CD4-positive, CD25-positive, alpha-beta regulatory T cell (primary cell): ENCODE measurements at regions not wholly inside any gene's neighbourhood (a gene's known extent, or its start where the extent isn't known, plus 50 kb on each side); places are given as distances from the start of the nearest gene placed in this dataset.

ENCODE experiments used
- ATAC-seq, 2 donors: fragments of 150-1000 bp; cut with Tn5 transposase; one replicate each; pipeline ENCODE4 v1.10.0; 2021; ENCODE audit warnings: low read depth in 2 of 2, moderate number of reproducible peaks in 2 of 2, moderate library complexity in 1 of 2
- DNase-seq, 3 donors: peaks; one replicate each; pipeline versions ENCODE4 v3.0.0 to v3.0.0-alpha.2; 2012 to 2022; ENCODE audit warnings: mixed read lengths in 1 of 3
- H3K27ac ChIP-seq: one replicate; pipeline ENCODE4 v1.7.0; 2013; ENCODE audit warnings: mild to moderate bottlenecking, low read length; ENCODE audit not compliant: insufficient read depth, poor library complexity, severe bottlenecking
- H3K27me3 ChIP-seq: one replicate; pipeline ENCODE4 v1.7.0; 2013; ENCODE audit warnings: low read length; ENCODE audit not compliant: control insufficient read depth, insufficient read depth
- H3K36me3 ChIP-seq: one replicate; pipeline ENCODE4 v1.7.0; 2013; ENCODE audit warnings: mild to moderate bottlenecking, low read length, moderate library complexity; ENCODE audit not compliant: control insufficient read depth, insufficient read depth
- H3K4me1 ChIP-seq: 2 replicates; pipeline ENCODE4 v1.7.0; 2013; ENCODE audit warnings: mild to moderate bottlenecking, low read length; ENCODE audit not compliant: insufficient read depth, control insufficient read depth, poor library complexity, severe bottlenecking
- H3K4me3 ChIP-seq: one replicate; pipeline ENCODE4 v1.7.0; 2013; ENCODE audit warnings: low read depth, mild to moderate bottlenecking, low read length, moderate library complexity
- H3K9me3 ChIP-seq, 2 experiments: 1 replicate in 1 of 2; 2 replicates in 1 of 2; pipeline ENCODE4 v1.7.0; 2013; ENCODE audit warnings: low read length in 2 of 2, mild to moderate bottlenecking in 1 of 2, moderate library complexity in 1 of 2; ENCODE audit not compliant: control insufficient read depth in 2 of 2
- H3K27ac Mint-ChIP-seq, 3 donors: one replicate each; pipeline ENCODE4 v1.8.0; 2020 to 2022; ENCODE audit warnings: mild to moderate bottlenecking in 3 of 3, mixed read lengths in 3 of 3, moderate library complexity in 2 of 3
- H3K27me3 Mint-ChIP-seq: one replicate; pipeline ENCODE4 v1.8.0; 2022; ENCODE audit warnings: mild to moderate bottlenecking, mixed read lengths
- H3K36me3 Mint-ChIP-seq: one replicate; pipeline ENCODE4 v1.8.0; 2020; ENCODE audit warnings: mixed read lengths
- H3K4me1 Mint-ChIP-seq, 4 donors: one replicate each; pipeline ENCODE4 v1.8.0; 2020 to 2022; ENCODE audit warnings: mixed read lengths in 4 of 4, mild to moderate bottlenecking in 1 of 4
- H3K4me3 Mint-ChIP-seq, 4 donors: one replicate each; pipeline ENCODE4 v1.8.0; 2020 to 2022; ENCODE audit warnings: mild to moderate bottlenecking in 4 of 4, mixed read lengths in 4 of 4, moderate library complexity in 3 of 4
- H3K9me3 Mint-ChIP-seq, 7 donors: one replicate each; pipeline ENCODE4 v1.8.0; 2020 to 2022; ENCODE audit warnings: mixed read lengths in 7 of 7, mild to moderate bottlenecking in 3 of 7, moderate library complexity in 2 of 7

DNA sequence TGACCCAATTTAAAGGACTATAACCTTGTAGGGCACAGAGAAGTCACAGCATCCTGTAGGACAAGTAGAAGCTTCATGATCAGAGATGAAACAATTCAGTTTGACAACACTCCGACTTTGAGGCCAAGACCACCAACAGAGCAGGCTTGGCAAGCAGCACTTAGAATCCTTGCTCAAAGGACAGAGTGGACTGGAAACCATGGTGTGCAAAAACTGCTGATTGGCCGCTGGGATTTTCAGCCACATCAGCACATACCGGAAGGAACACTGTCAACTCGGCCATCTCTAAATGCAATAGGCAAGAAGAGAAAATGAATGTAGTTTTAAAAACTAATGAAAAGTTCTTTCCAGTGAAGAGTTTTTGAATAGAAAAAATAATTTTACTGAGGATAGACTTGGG is 92.0 kb upstream of the PRMT6 start:
- no peak for ATAC-seq
- H3K27ac Mint-ChIP-seq = no peak overlapping the region
- no peaks in the 10 kb centered on the region for H3K36me3 Mint-ChIP-seq
- no peaks in the 10 kb centered on the region for H3K9me3 ChIP-seq
- no peaks in the 10 kb centered on the region for H3K9me3 Mint-ChIP-seq
- H3K4me1 Mint-ChIP-seq = no peaks in the 10 kb centered on the region
- H3K36me3 ChIP-seq = no peaks in the 10 kb centered on the region
- no peak overlapping the region for H3K27ac ChIP-seq
- H3K4me3 ChIP-seq = no peak overlapping the region
- no peaks in the 10 kb centered on the region for H3K27me3 Mint-ChIP-seq
- no peaks in the 10 kb centered on the region for H3K27me3 ChIP-seq
- DNase-seq = no peak
- H3K4me1 ChIP-seq = no peaks in the 10 kb centered on the region
- H3K4me3 Mint-ChIP-seq = no peak overlapping the region

DNA sequence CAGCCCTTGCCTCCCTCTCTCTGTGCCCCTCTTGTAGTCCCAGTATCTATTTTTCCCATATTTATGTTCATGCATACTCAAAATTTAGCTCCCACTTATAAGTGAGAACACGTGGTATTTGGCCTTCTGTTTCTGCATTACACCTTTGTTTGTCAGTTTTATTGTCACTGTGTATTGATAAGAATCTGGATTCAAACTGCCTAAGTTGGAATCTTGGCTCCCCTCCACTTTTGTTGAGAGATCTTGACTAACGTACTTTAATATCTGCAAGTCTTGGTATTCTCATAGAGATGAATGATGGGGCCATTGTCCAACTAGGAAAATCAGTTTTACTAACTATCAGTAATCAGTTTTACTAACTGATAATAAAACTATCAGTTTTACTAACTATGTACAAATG is 87.8 kb upstream of the PRMT6 start:
- no peaks in the 10 kb centered on the region for H3K36me3 Mint-ChIP-seq
- H3K4me3 Mint-ChIP-seq = no peak overlapping the region
- peaks cover 0 to 1% (median 0%) of the 10 kb centered on the region in 7 donors for H3K9me3 Mint-ChIP-seq
- ATAC-seq (no peak), DNase-seq (no peak)
- no peaks in the 10 kb centered on the region for H3K4me1 ChIP-seq
- no peaks in the 10 kb centered on the region for H3K27me3 Mint-ChIP-seq
- H3K27me3 ChIP-seq = no peaks in the 10 kb centered on the region
- H3K27ac Mint-ChIP-seq = no peak overlapping the region
- H3K9me3 ChIP-seq = no peaks in the 10 kb centered on the region
- no peaks in the 10 kb centered on the region for H3K4me1 Mint-ChIP-seq
- H3K27ac ChIP-seq = no peak overlapping the region
- no peaks in the 10 kb centered on the region for H3K36me3 ChIP-seq
- H3K4me3 ChIP-seq = no peak overlapping the region

- Mint-ChIP-seq H3K36me3 (no peaks in the 10 kb centered on the region), H3K4me1 (no peaks in the 10 kb centered on the region), H3K4me3 (no peak overlapping the region), H3K27me3 (no peaks in the 10 kb centered on the region), H3K27ac (no peak overlapping the region), H3K9me3 (peaks cover 0 to 1% (median 0%) of the 10 kb centered on the region in 7 donors)
- Histone ChIP-seq H3K4me1 (no peaks in the 10 kb centered on the region), H3K4me3 (no peak overlapping the region), H3K27me3 (no peaks in the 10 kb centered on the region), H3K9me3 (no peaks in the 10 kb centered on the region), H3K36me3 (no peaks in the 10 kb centered on the region), H3K27ac (no peak overlapping the region)
- DNase-seq = no peak
- no peak for ATAC-seq
These were observed 86.7 kb upstream of the PRMT6 start for GRCh38 chr1:106969731-106970130.

DNA sequence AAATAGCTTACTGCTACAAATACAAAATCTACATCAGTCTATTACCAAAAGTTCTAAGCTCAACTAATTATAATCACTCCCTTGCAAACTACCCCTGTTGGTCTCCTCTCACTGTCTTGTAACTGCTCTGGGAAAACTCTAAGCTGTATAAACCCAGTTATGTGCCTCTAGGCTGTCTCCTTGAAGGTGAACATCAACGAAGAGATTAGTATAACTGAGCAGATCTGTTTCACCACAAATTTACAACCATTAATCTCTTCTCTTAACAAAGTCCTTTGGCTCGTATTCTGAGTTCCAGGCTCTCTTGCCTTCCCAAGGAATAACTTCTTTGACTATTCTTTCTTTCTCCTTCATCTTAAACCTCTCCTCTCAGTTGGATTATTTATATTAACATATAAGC is 84.4 kb upstream of the PRMT6 start:
- Histone ChIP-seq H3K27me3 (no peaks in the 10 kb centered on the region), H3K27ac (no peak overlapping the region), H3K4me3 (no peak overlapping the region), H3K36me3 (no peaks in the 10 kb centered on the region), H3K4me1 (no peaks in the 10 kb centered on the region), H3K9me3 (no peaks in the 10 kb centered on the region)
- Mint-ChIP-seq H3K36me3 (no peaks in the 10 kb centered on the region), H3K27ac (no peak overlapping the region), H3K4me3 (no peak overlapping the region), H3K9me3 (peaks cover 0 to 4% (median 0%) of the 10 kb centered on the region in 7 donors), H3K4me1 (no peaks in the 10 kb centered on the region), H3K27me3 (no peaks in the 10 kb centered on the region)
- no peak for DNase-seq
- no peak for ATAC-seq

GRCh38 chr1:106975944-106976343 is 80.5 kb upstream of the PRMT6 start:
- ATAC-seq = no peak
- H3K27ac Mint-ChIP-seq = no peak overlapping the region
- H3K4me1 ChIP-seq = no peaks in the 10 kb centered on the region
- H3K9me3 ChIP-seq = no peaks in the 10 kb centered on the region
- no peaks in the 10 kb centered on the region for H3K27me3 ChIP-seq
- no peaks in the 10 kb centered on the region for H3K4me1 Mint-ChIP-seq
- no peaks in the 10 kb centered on the region for H3K36me3 Mint-ChIP-seq
- no peak overlapping the region for H3K4me3 ChIP-seq
- peaks cover 0 to 4% (median 0%) of the 10 kb centered on the region in 7 donors for H3K9me3 Mint-ChIP-seq
- no peaks in the 10 kb centered on the region for H3K27me3 Mint-ChIP-seq
- H3K4me3 Mint-ChIP-seq = no peak overlapping the region
- H3K27ac ChIP-seq = no peak overlapping the region
- no peak for DNase-seq
- H3K36me3 ChIP-seq = no peaks in the 10 kb centered on the region

DNA sequence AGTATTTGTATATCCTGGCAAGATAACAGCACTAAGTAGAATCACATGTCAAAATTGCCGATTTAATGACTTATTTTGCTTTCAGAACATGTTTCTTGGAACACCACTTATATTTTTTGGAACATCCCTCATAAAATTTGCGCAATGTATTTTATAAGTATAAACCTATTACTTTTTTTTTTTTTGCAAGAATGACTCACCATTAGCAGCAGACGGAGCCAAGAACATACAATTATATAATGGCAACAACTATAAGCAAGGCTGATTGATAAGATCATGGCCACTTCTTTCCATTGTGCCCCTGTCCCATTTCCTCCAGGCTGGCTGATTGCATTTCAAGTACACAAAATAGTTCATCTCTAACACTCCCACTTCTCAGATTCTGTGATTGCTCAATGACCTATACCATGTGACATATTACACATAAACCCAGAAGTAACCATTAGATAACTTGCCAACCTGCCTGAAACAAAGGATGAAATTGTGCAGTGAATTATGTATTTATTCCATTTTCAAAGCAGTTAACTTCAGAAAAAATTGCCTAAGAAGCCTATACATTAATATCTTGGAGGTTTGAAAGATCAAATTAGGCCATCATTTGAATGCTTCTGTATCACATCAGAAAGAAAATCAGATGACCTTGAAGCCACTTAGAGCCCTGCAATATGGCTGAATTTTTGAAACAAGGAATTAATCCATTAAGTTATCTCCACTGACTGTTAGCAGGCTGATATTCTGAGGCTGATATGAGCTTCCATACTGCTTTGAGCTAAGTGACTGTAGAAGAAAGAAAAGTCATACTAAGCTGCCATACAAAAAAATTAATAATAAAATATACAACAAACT is 77.8 kb upstream of the PRMT6 start:
- Histone ChIP-seq H3K36me3 (no peaks in the 10 kb centered on the region), H3K4me3 (no peak overlapping the region), H3K27me3 (no peaks in the 10 kb centered on the region), H3K9me3 (no peaks in the 10 kb centered on the region), H3K4me1 (no peaks in the 10 kb centered on the region), H3K27ac (no peak overlapping the region)
- Mint-ChIP-seq H3K9me3 (peaks cover 0 to 4% (median 0%) of the 10 kb centered on the region in 7 donors), H3K36me3 (no peaks in the 10 kb centered on the region), H3K27ac (no peak overlapping the region), H3K27me3 (no peaks in the 10 kb centered on the region), H3K4me3 (no peak overlapping the region), H3K4me1 (no peaks in the 10 kb centered on the region)
- ATAC-seq = no peak
- DNase-seq = no peak

DNA sequence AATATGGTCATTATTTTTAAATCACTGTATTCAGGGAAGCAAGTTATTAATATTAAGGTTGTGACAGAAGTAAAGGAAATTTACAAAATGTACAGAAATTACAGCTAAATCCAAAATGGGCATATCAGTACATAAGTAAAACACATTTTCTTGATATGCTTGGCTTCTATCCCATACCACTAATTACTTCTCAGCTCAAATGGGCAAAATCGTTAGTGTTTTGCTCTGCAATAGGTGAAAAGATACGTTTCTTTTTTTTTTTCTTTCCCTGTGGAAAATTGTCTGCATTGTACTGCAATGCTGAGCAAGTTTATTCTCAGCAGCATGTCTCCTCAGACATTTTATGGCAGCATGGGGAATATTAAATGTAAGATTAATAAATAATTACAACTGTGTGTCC is 77.1 kb upstream of the PRMT6 start:
- Histone ChIP-seq H3K9me3 (no peaks in the 10 kb centered on the region), H3K27ac (no peak overlapping the region), H3K27me3 (no peaks in the 10 kb centered on the region), H3K36me3 (no peaks in the 10 kb centered on the region), H3K4me3 (no peak overlapping the region), H3K4me1 (no peaks in the 10 kb centered on the region)
- Mint-ChIP-seq H3K4me1 (no peaks in the 10 kb centered on the region), H3K9me3 (peaks cover 0 to 4% (median 0%) of the 10 kb centered on the region in 7 donors), H3K4me3 (no peak overlapping the region), H3K27me3 (no peaks in the 10 kb centered on the region), H3K27ac (no peak overlapping the region), H3K36me3 (no peaks in the 10 kb centered on the region)
- no peak for DNase-seq
- no peak for ATAC-seq

DNA sequence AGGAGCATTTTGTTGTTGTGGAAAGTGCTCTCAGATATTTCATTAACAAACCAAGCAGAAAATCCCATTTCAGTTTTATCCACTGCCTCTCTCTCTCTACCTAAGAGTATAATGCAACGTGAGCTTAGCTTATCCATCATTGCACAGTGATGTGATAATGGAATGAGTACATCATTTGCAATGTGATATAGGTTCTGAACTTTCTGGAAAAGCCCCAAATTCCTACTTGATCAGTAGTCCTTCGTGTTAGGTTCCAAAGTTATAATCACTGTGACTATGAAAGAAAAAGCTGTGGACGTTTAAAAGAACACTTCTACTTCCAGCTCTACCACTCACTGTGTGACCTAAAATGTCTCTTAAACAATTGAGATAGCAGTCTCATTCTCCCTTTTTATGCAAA is 76.4 kb upstream of the PRMT6 start:
- Mint-ChIP-seq H3K27ac (no peak overlapping the region), H3K36me3 (no peaks in the 10 kb centered on the region), H3K4me3 (no peak overlapping the region), H3K27me3 (no peaks in the 10 kb centered on the region), H3K4me1 (no peaks in the 10 kb centered on the region), H3K9me3 (peaks cover 0 to 4% (median 0%) of the 10 kb centered on the region in 7 donors)
- Histone ChIP-seq H3K36me3 (no peaks in the 10 kb centered on the region), H3K27me3 (no peaks in the 10 kb centered on the region), H3K9me3 (no peaks in the 10 kb centered on the region), H3K27ac (no peak overlapping the region), H3K4me1 (no peaks in the 10 kb centered on the region), H3K4me3 (no peak overlapping the region)
- ATAC-seq (no peak), DNase-seq (no peak)
